SK-N-SH (cell line): ENCODE measurements at regions not wholly inside any gene's neighbourhood (a gene's known extent, or its start where the extent isn't known, plus 50 kb on each side); places are given as distances from the start of the nearest gene placed in this dataset.

Experiments used
- CTCF ChIA-PET: fragments of 300-600, 350-600 bp; formaldehyde crosslinking; extraction: SDS; loops from one replicate; lab custom pipeline; 2021; lab: Yijun Ruan, JAX
- POLR2A ChIA-PET: fragments of 350-600 bp; sonication (Branson Sonifier 250); formaldehyde crosslinking; extraction: SDS; loops from one replicate; lab custom pipeline; 2020; ENCODE audit warnings: antibody characterized with exemption, inconsistent platforms; lab: Yijun Ruan, JAX
- DNase-seq: peaks from one replicate; pipeline ENCODE4 v3.0.0; 2012
- H2AFZ ChIP-seq: fragments of 200-600 bp; sonication (generic); 2 replicates; pipeline ENCODE4 v1.8.1; 2016; ENCODE audit warnings: antibody characterized with exemption, mild to moderate bottlenecking, low read depth
- H3F3A ChIP-seq: fragments of 200-600 bp; sonication (generic); replicated peaks from 2 replicates; pipeline ENCODE3; 2016; ENCODE audit warnings: antibody characterized with exemption, mild to moderate bottlenecking; ENCODE audit not compliant: insufficient read depth
- H3K27ac ChIP-seq, 2 experiments: fragments of 200-500 bp in 1 of 2; fragments of 200-600 bp in 1 of 2; sonication (Bioruptor generic) in 1 of 2; sonication (generic), shearing (Covaris generic) in 1 of 2; 2 replicates each; pipeline versions ENCODE4 v1.5.1 to v1.6.1; 2014 to 2016; ENCODE audit warnings: low read depth in 2 of 2, inconsistent platforms in 1 of 2, low read length in 1 of 2, mild to moderate bottlenecking in 1 of 2, mixed read lengths in 1 of 2
- H3K27me3 ChIP-seq: fragments of 200-600 bp; sonication (generic), shearing (Covaris generic); 2 replicates; pipeline ENCODE4 v1.6.1; 2016; ENCODE audit warnings: mixed run types; ENCODE audit not compliant: insufficient read depth
- H3K36me3 ChIP-seq, 2 experiments: fragments of 200-500 bp in 1 of 2; fragments of 200-600 bp in 1 of 2; sonication (Bioruptor generic) in 1 of 2; sonication (generic) in 1 of 2; replicated peaks in 1 of 2; 2 replicates each; pipeline versions ENCODE3 to v1.5.1; 2014 to 2016; ENCODE audit warnings: low read length in 1 of 2, mild to moderate bottlenecking in 1 of 2; ENCODE audit not compliant: insufficient read depth in 2 of 2, control insufficient read depth in 1 of 2
- H3K4me1 ChIP-seq, 2 experiments: fragments of 200-500 bp in 1 of 2; fragments of 200-600 bp in 1 of 2; sonication (Bioruptor generic) in 1 of 2; sonication (generic), shearing (Covaris generic) in 1 of 2; 2 replicates each; pipeline versions ENCODE4 v1.5.1 to v1.6.1; 2014 to 2016; ENCODE audit warnings: low read depth in 1 of 2, low read length in 1 of 2, mixed run types in 1 of 2; ENCODE audit not compliant: insufficient read depth in 2 of 2, control insufficient read depth in 1 of 2
- H3K4me2 ChIP-seq: fragments of 200-600 bp; sonication (generic), shearing (Covaris generic); 2 replicates; pipeline ENCODE4 v1.6.1; 2017; ENCODE audit warnings: mixed run types
- H3K4me3 ChIP-seq, 2 experiments: fragments of 200-500 bp in 1 of 2; fragments of 200-600 bp in 1 of 2; sonication (Bioruptor generic) in 1 of 2; sonication (generic), shearing (Covaris generic) in 1 of 2; 2 replicates each; pipeline versions ENCODE4 v1.5.1 to v1.8.1; 2014 to 2016; ENCODE audit warnings: low read depth in 2 of 2, inconsistent platforms in 1 of 2, low read length in 1 of 2, mild to moderate bottlenecking in 1 of 2, mixed read lengths in 1 of 2, moderate library complexity in 1 of 2
- H3K79me2 ChIP-seq: fragments of 200-600 bp; sonication (generic); 2 replicates; pipeline ENCODE4 v1.8.1; 2017; ENCODE audit warnings: mild to moderate bottlenecking; ENCODE audit not compliant: insufficient read depth
- H3K9ac ChIP-seq: fragments of 200-600 bp; sonication (generic); 2 replicates; pipeline ENCODE4 v1.6.1; 2017; ENCODE audit warnings: mixed run types
- H3K9me2 ChIP-seq: fragments of 200-600 bp; sonication (generic); 2 replicates; pipeline ENCODE4 v1.6.1; 2017; ENCODE audit warnings: mixed run types
- H3K9me3 ChIP-seq: fragments of 200-600 bp; sonication (generic); 2 replicates; pipeline ENCODE4 v1.6.1; 2017; ENCODE audit warnings: mixed run types, mild to moderate bottlenecking, moderate library complexity
- H4K20me1 ChIP-seq: fragments of 200-600 bp; sonication (generic); 2 replicates; pipeline ENCODE4 v1.6.1; 2017; ENCODE audit warnings: mild to moderate bottlenecking, mixed run types; ENCODE audit not compliant: insufficient read depth
- CTCF ChIP-seq: fragments of 200-600 bp; sonication (generic); IDR thresholded peaks from 2 replicates; pipeline ENCODE4 v1.6.1; 2017; ENCODE audit warnings: antibody characterized with exemption, mild to moderate bottlenecking, moderate library complexity
- EP300 ChIP-seq, 2 experiments: IDR thresholded peaks; 2 replicates each; pipeline versions ENCODE4 v1.4.0 to v1.6.1; 2012; ENCODE audit warnings: borderline replicate concordance in 1 of 2, low read depth in 1 of 2, low read length in 1 of 2
- GATA2 ChIP-seq: sonication (generic); formaldehyde crosslinking; IDR thresholded peaks from 2 replicates; pipeline ENCODE4 v1.5.0; 2020; ENCODE audit warnings: mild to moderate bottlenecking, missing genetic modification reagents
- MAX ChIP-seq: IDR thresholded peaks from 2 replicates; pipeline ENCODE4 v1.4.0; 2012; ENCODE audit warnings: low read depth
- MEF2A ChIP-seq: IDR thresholded peaks from 2 replicates; pipeline ENCODE4 v1.4.0; 2012; ENCODE audit warnings: low read depth, borderline replicate concordance
- PBX3 ChIP-seq: IDR thresholded peaks from 2 replicates; pipeline ENCODE4; 2012
- WGBS: methylation state at CpG from one replicate; pipeline ENCODE4 v1.1.6; 2017; ENCODE audit warnings: low lambda C conversion rate; 5-methylcytosine and 5-hydroxymethylcytosine counted together

- Histone ChIP-seq H3K27ac (peak overlapping the region in 1 of 2 experiments; percentile 55; a peak in 2 of 4 replicates), H3K27me3 (no peaks in the 10 kb centered on the region), H3K9me2 (no peaks in the 10 kb centered on the region), H3K79me2 (peaks cover 19% of the 10 kb centered on the region; the same call in 1 of the 2 replicates), H2AFZ (no peak overlapping the region), H4K20me1 (no peaks in the 10 kb centered on the region), H3K4me2 (peak overlapping the region; percentile 41), H3K9ac (peak overlapping the region; percentile 34; the same call in 1 of the 2 replicates), H3K4me1 (peaks cover 16 to 24% of the 10 kb centered on the region in 2 experiments), H3K4me3 (no peak overlapping the region), H3K36me3 (peaks cover 0 to 3% of the 10 kb centered on the region in 2 experiments), H3K9me3 (no peaks in the 10 kb centered on the region), H3F3A (peaks cover 4% of the 10 kb centered on the region)
- POLR2A ChIA-PET = interaction anchor here (0.6 kb wide), 1 partner anchor 16 kb away, joined by 4 read pairs; no protein-coding TSS in a partner anchor
- TF ChIP-seq PBX3 (no peak), CTCF (no peak), MAX (no peak)
- CTCF ChIA-PET = no interaction called here
- DNase-seq = no peak
- WGBS = 89% methylated on average over 13 of the region's 13 CpGs
Measured at GRCh38 chr2:120920454-120921148, 184.9 kb downstream of the GLI2 start.

GRCh38 chr2:120921457-120921856, 185.8 kb downstream of the GLI2 start:
- Histone ChIP-seq H2AFZ (no peak overlapping the region), H3K27ac (no peak overlapping the region), H3K9me3 (no peaks in the 10 kb centered on the region), H3K9me2 (no peaks in the 10 kb centered on the region), H3K27me3 (no peaks in the 10 kb centered on the region), H3F3A (no peaks in the 10 kb centered on the region), H3K79me2 (peaks cover 12% of the 10 kb centered on the region; the same call in 1 of the 2 replicates), H3K4me3 (no peak overlapping the region), H3K4me1 (peaks cover 9 to 16% of the 10 kb centered on the region in 2 experiments; a peak in 2 of 4 replicates), H3K4me2 (no peak overlapping the region), H3K36me3 (peaks cover 0 to 3% of the 10 kb centered on the region in 2 experiments), H4K20me1 (no peaks in the 10 kb centered on the region), H3K9ac (no peak overlapping the region)
- WGBS = 93% methylated on average over 3 of the region's 3 CpGs
- no peak for DNase-seq
- TF ChIP-seq EP300 (IDR thresholded peaks at IDR 0.05; ENCODE audit: borderline replicate concordance in 1 of 2, low read depth in 1 of 2, low read length in 1 of 2) (no peak), GATA2 (CRISPR knock-in tag) (no peak), MEF2A (no peak)
- ChIA-PET CTCF (interaction anchor here (1.0 kb wide), 1 partner anchor 12 kb away, joined by 3 read pairs; no protein-coding TSS in a partner anchor), POLR2A (no interaction called here)
